Pancreas (tissue), 10 donors: ENCODE measurements at regions not wholly inside any gene's neighbourhood (a gene's known extent, or its start where the extent isn't known, plus 50 kb on each side); places are given as distances from the start of the nearest gene placed in this dataset.

Experiments used
- ATAC-seq, 4 donors: fragments of 200-7000 bp; cut with Tn5 transposase; one replicate each; pipeline versions ENCODE4 v1.8.0 to v1.9.1; 2020; ENCODE audit warnings: mild to moderate bottlenecking in 4 of 4, moderate library complexity in 4 of 4
- DNase-seq, 6 donors: peaks; one replicate each; pipeline ENCODE4 v3.0.0-alpha.2; 2020
- FAIRE-seq: peaks from 2 replicates; lab custom pipeline; 2012; peaks lifted over from hg19 to GRCh38; lab: Jason Lieb, UNC
- H3K27ac ChIP-seq, 4 donors: fragments of 200-600 bp; sonication (generic); 1 replicate in 3 of 4; 2 replicates in 1 of 4; pipeline versions ENCODE4 v1.5.0 to v1.8.0; 2020
- H3K27me3 ChIP-seq, 4 donors: fragments of 200-600 bp; one replicate each; pipeline ENCODE4 v1.8.0; 2021
- H3K36me3 ChIP-seq, 3 donors: fragments of 200-600 bp; sonication (generic) in 1 of 3; one replicate each; pipeline versions ENCODE4 v1.5.0 to v1.8.0; 2020 to 2021
- H3K4me1 ChIP-seq, 3 donors: fragments of 200-600 bp; one replicate each; pipeline ENCODE4 v1.8.0; 2021
- H3K4me3 ChIP-seq, 4 donors: fragments of 200-600 bp; sonication (generic) in 2 of 4; one replicate each; pipeline versions ENCODE4 v1.5.0 to v1.8.0; 2020 to 2021
- H3K9me3 ChIP-seq, 4 donors: fragments of 200-600 bp; one replicate each; pipeline ENCODE4 v1.8.0; 2021
- WGBS, 2 donors: extraction: QIAGEN DNeasy Blood & Tissue Kit; methylation state at CpG; one replicate each; pipeline ENCODE4 v1.1.7; 2013; 5-methylcytosine and 5-hydroxymethylcytosine counted together
- intact Hi-C, 3 donors: fragments of 100-400 bp; cut with DNase I; formaldehyde crosslinking; loops; one replicate each; pipeline versions ENCODE4 v1.11.1 to v1.14.2; 2022
- TF ChIP-seq, protein P1 (sequence below), 4 donors: fragments of 200-600 bp; sonication (generic) in 3 of 4; IDR thresholded peaks; one replicate each; pipeline versions ENCODE4 v1.5.0 to v1.8.0; 2021; ENCODE audit warnings: antibody characterized with exemption in 4 of 4
- donor health status: healthy with polysubstance abuse.
- donor health status: DM: no; HTN: no; CAD: no; lungs with moderate emphysema.
- donor health status: DM: no; HTN: no; CAD: no.
- donor health status: control.
- donor health status: control.
- donor health status: Bipolar disorder and iron deficiency.
- donor health status: DM: yes; HTN: yes; CAD: no.
- donor health status: DM: no; HTN: no; CAD: no.
- donor health status: DM: no; HTN: no; CAD: no.
- donor health status: DM: yes; HTN: yes; CAD: no.

- H3K9me3 ChIP-seq, result no peaks in the 10 kb centered on the region
- ATAC-seq (no peak), FAIRE-seq (no peak), DNase-seq (no peak)
- TF ChIP-seq, protein P1, sequence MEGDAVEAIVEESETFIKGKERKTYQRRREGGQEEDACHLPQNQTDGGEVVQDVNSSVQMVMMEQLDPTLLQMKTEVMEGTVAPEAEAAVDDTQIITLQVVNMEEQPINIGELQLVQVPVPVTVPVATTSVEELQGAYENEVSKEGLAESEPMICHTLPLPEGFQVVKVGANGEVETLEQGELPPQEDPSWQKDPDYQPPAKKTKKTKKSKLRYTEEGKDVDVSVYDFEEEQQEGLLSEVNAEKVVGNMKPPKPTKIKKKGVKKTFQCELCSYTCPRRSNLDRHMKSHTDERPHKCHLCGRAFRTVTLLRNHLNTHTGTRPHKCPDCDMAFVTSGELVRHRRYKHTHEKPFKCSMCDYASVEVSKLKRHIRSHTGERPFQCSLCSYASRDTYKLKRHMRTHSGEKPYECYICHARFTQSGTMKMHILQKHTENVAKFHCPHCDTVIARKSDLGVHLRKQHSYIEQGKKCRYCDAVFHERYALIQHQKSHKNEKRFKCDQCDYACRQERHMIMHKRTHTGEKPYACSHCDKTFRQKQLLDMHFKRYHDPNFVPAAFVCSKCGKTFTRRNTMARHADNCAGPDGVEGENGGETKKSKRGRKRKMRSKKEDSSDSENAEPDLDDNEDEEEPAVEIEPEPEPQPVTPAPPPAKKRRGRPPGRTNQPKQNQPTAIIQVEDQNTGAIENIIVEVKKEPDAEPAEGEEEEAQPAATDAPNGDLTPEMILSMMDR (IDR thresholded peaks at IDR 0.05), result no peak
- H3K27me3 ChIP-seq, result no peaks in the 10 kb centered on the region
- no peaks in the 10 kb centered on the region for H3K36me3 ChIP-seq
- no peak overlapping the region for H3K4me3 ChIP-seq
- H3K4me1 ChIP-seq, result no peaks in the 10 kb centered on the region
- intact Hi-C loops, result no loop called here
- no peak overlapping the region for H3K27ac ChIP-seq
Observed at GRCh38 chr2:217444509-217444908, 558.3 kb downstream of the TNS1 start.

GRCh38 chr2:217443601-217444000, 559.2 kb downstream of the TNS1 start:
- Histone ChIP-seq H3K27ac (no peak overlapping the region), H3K36me3 (no peaks in the 10 kb centered on the region), H3K9me3 (no peaks in the 10 kb centered on the region), H3K4me1 (no peaks in the 10 kb centered on the region), H3K27me3 (no peaks in the 10 kb centered on the region), H3K4me3 (no peak overlapping the region)
- DNase-seq (no peak), ATAC-seq (no peak), FAIRE-seq (no peak)
- WGBS, 2 donors, result 92 to 95% methylated on average over 1 of the region's 1 CpG
- TF ChIP-seq, protein P1 (IDR thresholded peaks at IDR 0.05), result no peak
- intact Hi-C loops, result no loop called here

DNA sequence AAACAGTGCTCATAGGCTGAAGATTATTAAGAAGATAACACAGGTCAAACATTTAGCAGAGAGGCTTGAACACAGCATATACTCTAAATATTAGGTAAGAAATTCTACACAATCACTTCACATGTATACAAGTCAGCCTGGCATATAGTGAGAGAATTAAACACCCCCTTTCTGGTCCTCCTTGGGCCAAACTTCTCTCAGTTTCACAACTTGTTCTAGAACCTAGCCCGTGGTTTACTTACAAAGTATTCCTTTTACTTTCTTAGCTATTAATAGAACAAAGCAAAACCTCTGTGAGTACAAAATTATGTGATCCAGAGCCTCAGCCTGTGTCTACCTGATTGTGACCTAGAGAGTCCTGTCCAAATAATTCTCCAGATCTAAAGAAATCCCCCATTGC, 562.8 kb downstream of the TNS1 start:
- Histone ChIP-seq H3K27me3 (no peaks in the 10 kb centered on the region), H3K36me3 (no peaks in the 10 kb centered on the region), H3K9me3 (no peaks in the 10 kb centered on the region), H3K4me1 (no peaks in the 10 kb centered on the region), H3K27ac (no peak overlapping the region), H3K4me3 (no peak overlapping the region)
- FAIRE-seq (no peak), DNase-seq (no peak), ATAC-seq (no peak)
- intact Hi-C loops, result no loop called here
- TF ChIP-seq, protein P1 (IDR thresholded peaks at IDR 0.05), result no peak
- WGBS, 2 donors, result 62 to 82% methylated on average over 1 of the region's 1 CpG

- Histone ChIP-seq H3K9me3 (no peaks in the 10 kb centered on the region), H3K4me1 (peaks cover 0 to 4% (median 0%) of the 10 kb centered on the region in 3 donors), H3K4me3 (no peak overlapping the region), H3K27ac (no peak overlapping the region), H3K27me3 (no peaks in the 10 kb centered on the region), H3K36me3 (no peaks in the 10 kb centered on the region)
- ATAC-seq, result no peak
- intact Hi-C loops, result no loop called here
- TF ChIP-seq, protein P1 (IDR thresholded peaks at IDR 0.05), result no peak
- 84 to 88% methylated on average over 1 of the region's 1 CpG for WGBS, 2 donors
- FAIRE-seq, result no peak
- DNase-seq, result no peak
Observed at GRCh38 chr2:217438821-217439220, 564.0 kb downstream of the TNS1 start.

- Histone ChIP-seq H3K27ac (no peak overlapping the region), H3K27me3 (no peaks in the 10 kb centered on the region), H3K4me3 (no peak overlapping the region), H3K36me3 (no peaks in the 10 kb centered on the region), H3K9me3 (no peaks in the 10 kb centered on the region), H3K4me1 (peaks cover 0 to 4% (median 0%) of the 10 kb centered on the region in 3 donors)
- ATAC-seq, result no peak
- WGBS, 2 donors, result 91% methylated on average over 5 of the region's 5 CpGs
- no peak for FAIRE-seq
- TF ChIP-seq, protein P1 (IDR thresholded peaks at IDR 0.05), result no peak
- DNase-seq, result no peak
- intact Hi-C loops, result no loop called here
Observed at GRCh38 chr2:217438136-217438535, 564.7 kb downstream of the TNS1 start.
